Muscle of arm (tissue), 1 donor: ENCODE measurements at regions not wholly inside any gene's neighbourhood (a gene's known extent, or its start where the extent isn't known, plus 50 kb on each side); places are given as distances from the start of the nearest gene placed in this dataset.

ENCODE experiments used
- DNase-seq: peaks from one replicate; pipeline ENCODE4 v3.0.0-alpha.2; 2013

GRCh38 chr19:27753622-27754021 is 1459.3 kb downstream of the UQCRFS1 start:
- DNase-seq: no peak

GRCh38 chr19:27752530-27753184 is 1460.3 kb downstream of the UQCRFS1 start:
- no peak for DNase-seq

- no peak for DNase-seq
Observed at GRCh38 chr19:27751044-27751391, 1461.9 kb downstream of the UQCRFS1 start.

GRCh38 chr19:27750391-27751043 is 1462.4 kb downstream of the UQCRFS1 start:
- DNase-seq: no peak

- DNase-seq: no peak
Observed at GRCh38 chr19:27748551-27749152, 1464.3 kb downstream of the UQCRFS1 start.

- peak; percentile 4 for DNase-seq
Observed at GRCh38 chr19:27746691-27747380, 1466.1 kb downstream of the UQCRFS1 start.

- no peak for DNase-seq
Observed at GRCh38 chr19:27745978-27746542, 1466.9 kb downstream of the UQCRFS1 start.

- no peak for DNase-seq
Observed at GRCh38 chr19:27744926-27745768, 1467.8 kb downstream of the UQCRFS1 start.

GRCh38 chr19:27742041-27742440 is 1470.9 kb downstream of the UQCRFS1 start:
- no peak for DNase-seq

- DNase-seq: no peak
Observed at GRCh38 chr19:27741236-27741635, 1471.7 kb downstream of the UQCRFS1 start.

- DNase-seq: no peak
Observed at GRCh38 chr19:27740396-27740795, 1472.6 kb downstream of the UQCRFS1 start.

- DNase-seq: no peak
Observed at GRCh38 chr19:27738569-27739193, 1474.3 kb downstream of the UQCRFS1 start.

GRCh38 chr19:27736225-27736624 is 1476.7 kb downstream of the UQCRFS1 start:
- DNase-seq: no peak

- no peak for DNase-seq
Observed at GRCh38 chr19:27735314-27735713, 1477.6 kb downstream of the UQCRFS1 start.

- no peak for DNase-seq
Observed at GRCh38 chr19:27734496-27735220, 1478.3 kb downstream of the UQCRFS1 start.

GRCh38 chr19:27733551-27734266 is 1479.2 kb downstream of the UQCRFS1 start:
- no peak for DNase-seq

GRCh38 chr19:27729332-27729731 is 1483.6 kb downstream of the UQCRFS1 start:
- DNase-seq: no peak

GRCh38 chr19:27722625-27723024 is 1490.3 kb downstream of the UQCRFS1 start:
- no peak for DNase-seq

- no peak for DNase-seq
Observed at GRCh38 chr19:27720155-27720554, 1492.8 kb downstream of the UQCRFS1 start.

GRCh38 chr19:27719034-27719433 is 1493.9 kb downstream of the UQCRFS1 start:
- no peak for DNase-seq
